HCT116 (cell line): ENCODE measurements at regions not wholly inside any gene's neighbourhood (a gene's known extent, or its start where the extent isn't known, plus 50 kb on each side); places are given as distances from the start of the nearest gene placed in this dataset.

Source experiments
- ATAC-seq: fragments of 200-7000 bp; cut with Tn5 transposase; 2 replicates; pipeline ENCODE4 v1.9.1; 2020; ENCODE audit warnings: mild to moderate bottlenecking, moderate library complexity
- BruUV-seq: library from RNA; stranded (reverse); fragments of 400-500 nt; replicated peaks from 2 replicates; lab custom pipeline; 2021; lab: Mats Ljungman, UMichigan
- CTCF ChIA-PET: fragments of 300-600 bp; sonication (Branson Sonifier 250); formaldehyde crosslinking; loops from one replicate; lab custom pipeline; 2021; ENCODE audit warnings: antibody characterized with exemption; lab: Charles Lee
- POLR2A ChIA-PET: fragments of 300-600, 350-600 bp; sonication (Branson Sonifier 250); formaldehyde crosslinking; loops from one replicate; lab custom pipeline; 2021; ENCODE audit warnings: antibody characterized with exemption; lab: Charles Lee
- RAD21 ChIA-PET, 2 experiments: fragments of 300-600 bp; sonication (Branson Sonifier 250); formaldehyde crosslinking; loops; one replicate each; lab custom pipeline; 2023; ENCODE audit warnings: low total read pairs in 2 of 2; ENCODE audit not compliant: uncharacterized antibody in 2 of 2, unreplicated experiment in 2 of 2, low non-redundant PET in 1 of 2; lab: Charles Lee
- DNase-seq: peaks from one replicate; pipeline ENCODE4 v3.0.0-alpha.2; 2010; ENCODE audit warnings: low read depth, low spot score
- H2AFZ ChIP-seq: fragments of 200-600 bp; shearing (Covaris generic), sonication (generic); 2 replicates; pipeline ENCODE4 v1.6.1; 2017; ENCODE audit warnings: low read depth, mixed run types, mixed read lengths, antibody characterized with exemption, low read length; ENCODE audit not compliant: poor library complexity, severe bottlenecking
- H3K27ac ChIP-seq: 2 replicates; pipeline ENCODE4 v1.5.1; 2012; ENCODE audit warnings: low read depth, low read length
- H3K27me3 ChIP-seq: fragments of 200-600 bp; sonication (generic); 2 replicates; pipeline ENCODE4 v1.6.1; 2016; ENCODE audit warnings: mixed run types, low read length, mixed read lengths; ENCODE audit not compliant: insufficient read depth
- H3K36me3 ChIP-seq, 2 experiments: fragments of 200-500 bp in 1 of 2; fragments of 200-600 bp in 1 of 2; sonication (Bioruptor generic) in 1 of 2; sonication (generic) in 1 of 2; 2 replicates each; pipeline versions ENCODE4 v1.5.1 to v1.6.1; 2014 to 2016; ENCODE audit warnings: low read length in 2 of 2, inconsistent platforms in 1 of 2, mixed read lengths in 1 of 2, mixed run types in 1 of 2; ENCODE audit not compliant: insufficient read depth in 2 of 2, control insufficient read depth in 1 of 2
- H3K4me1 ChIP-seq, 2 experiments: fragments of 200-600 bp in 1 of 2; sonication (generic) in 1 of 2; 2 replicates each; pipeline versions ENCODE4 v1.5.1 to v1.6.1; 2012 to 2017; ENCODE audit warnings: low read length in 2 of 2, inconsistent platforms in 1 of 2, mild to moderate bottlenecking in 1 of 2, mixed read lengths in 1 of 2, mixed run types in 1 of 2, moderate library complexity in 1 of 2; ENCODE audit not compliant: insufficient read depth in 2 of 2, control insufficient read depth in 1 of 2
- H3K4me2 ChIP-seq: fragments of 200-600 bp; sonication (generic); 2 replicates; pipeline ENCODE4 v1.6.1; 2017; ENCODE audit warnings: mixed run types, low read length, mixed read lengths
- H3K4me3 ChIP-seq, 2 experiments: fragments of 200-600 bp in 1 of 2; sonication (generic) in 1 of 2; replicated peaks in 1 of 2; 2 replicates each; pipeline ENCODE4 v1.5.1; 2011 to 2016; ENCODE audit warnings: low read length in 2 of 2, control low read depth in 1 of 2, low read depth in 1 of 2, mild to moderate bottlenecking in 1 of 2, mixed read lengths in 1 of 2, mixed run types in 1 of 2
- H3K79me2 ChIP-seq: fragments of 200-600 bp; sonication (generic); 2 replicates; pipeline ENCODE4 v1.6.1; 2017; ENCODE audit warnings: mild to moderate bottlenecking, mixed run types, low read length, moderate library complexity, mixed read lengths; ENCODE audit not compliant: insufficient read depth
- H3K9ac ChIP-seq: fragments of 200-600 bp; sonication (generic); 2 replicates; pipeline ENCODE4 v1.6.1; 2016; ENCODE audit warnings: low read length, mixed read lengths
- H3K9me2 ChIP-seq: fragments of 200-600 bp; sonication (generic), shearing (Covaris generic); 2 replicates; pipeline ENCODE4 v1.6.1; 2017; ENCODE audit warnings: mixed run types, mild to moderate bottlenecking, moderate library complexity; ENCODE audit not compliant: insufficient read depth
- H3K9me3 ChIP-seq, 2 experiments: fragments of 200-500 bp in 1 of 2; fragments of 200-600 bp in 1 of 2; sonication (Bioruptor generic) in 1 of 2; sonication (generic) in 1 of 2; 2 replicates each; pipeline ENCODE4 v1.6.1; 2014 to 2017; ENCODE audit warnings: low read length in 2 of 2, mixed read lengths in 2 of 2, inconsistent platforms in 1 of 2, low read depth in 1 of 2, mild to moderate bottlenecking in 1 of 2, mixed run types in 1 of 2, moderate library complexity in 1 of 2; ENCODE audit not compliant: control insufficient read depth in 1 of 2, insufficient read depth in 1 of 2
- H4K20me1 ChIP-seq: fragments of 200-600 bp; sonication (generic), shearing (Covaris generic); 2 replicates; pipeline ENCODE4 v1.6.1; 2017; ENCODE audit warnings: mixed run types, mild to moderate bottlenecking, moderate library complexity; ENCODE audit not compliant: insufficient read depth
- ATF3 ChIP-seq: IDR thresholded peaks from 2 replicates; pipeline ENCODE4 v1.6.1; 2012
- CTCF ChIP-seq, 3 experiments: fragments of 200-600 bp in 1 of 3; sonication (generic) in 1 of 3; IDR thresholded peaks in 2 of 3; conservative IDR thresholded peaks in 1 of 3; 2 replicates each; pipeline ENCODE4 v1.5.1; 2012 to 2017; ENCODE audit warnings: low read depth in 2 of 3, low read length in 2 of 3, antibody characterized with exemption in 1 of 3, borderline replicate concordance in 1 of 3, control low read depth in 1 of 3, mild to moderate bottlenecking in 1 of 3, mixed read lengths in 1 of 3, mixed run types in 1 of 3, moderate library complexity in 1 of 3; ENCODE audit not compliant: insufficient read depth in 1 of 3
- EGR1 ChIP-seq: IDR thresholded peaks from 2 replicates; pipeline ENCODE4 v1.6.1; 2012; ENCODE audit warnings: low read depth
- EZH2 ChIP-seq: fragments of 200-600 bp; sonication (generic); IDR thresholded peaks from 2 replicates; pipeline ENCODE4 v1.6.1; 2017; ENCODE audit warnings: antibody characterized with exemption, mixed run types
- EZH2phosphoT487 ChIP-seq: fragments of 200-600 bp; IDR thresholded peaks from 2 replicates; pipeline ENCODE4 v1.6.1; 2018; ENCODE audit warnings: antibody characterized with exemption, borderline replicate concordance
- MAX ChIP-seq: IDR thresholded peaks from 2 replicates; pipeline ENCODE4 v1.6.1; 2012
- SP1 ChIP-seq: IDR thresholded peaks from 2 replicates; pipeline ENCODE4 v1.6.1; 2012; ENCODE audit warnings: low read depth
- SRF ChIP-seq: IDR thresholded peaks from 2 replicates; pipeline ENCODE4 v1.6.1; 2012; ENCODE audit warnings: low read depth
- TCF7L2 ChIP-seq: IDR thresholded peaks from 2 replicates; pipeline ENCODE4 v1.7.0; 2011; ENCODE audit warnings: borderline replicate concordance, inconsistent platforms; ENCODE audit not compliant: insufficient read depth, insufficient read length; ENCODE audit errors: extremely low read depth
- YY1 ChIP-seq: IDR thresholded peaks from 2 replicates; pipeline ENCODE4 v1.6.1; 2011; ENCODE audit warnings: low read length, low read depth, moderate library complexity, mild to moderate bottlenecking; ENCODE audit not compliant: insufficient replicate concordance; ENCODE audit errors: extremely low read depth
- ZFX ChIP-seq: fragments of 450-650 bp; IDR thresholded peaks from 2 replicates; pipeline ENCODE4 v1.6.1; 2017
- intact Hi-C: fragments of 100-400 bp; cut with micrococcal nuclease; formaldehyde crosslinking; loops from 2 replicates; pipeline ENCODE4 v1.10.0; 2022

- Histone ChIP-seq H3K9me2 (no peaks in the 10 kb centered on the region), H3K36me3 (no peaks in the 10 kb centered on the region), H3K79me2 (no peaks in the 10 kb centered on the region), H3K4me3 (no peak overlapping the region), H3K9ac (no peak overlapping the region), H3K4me1 (no peaks in the 10 kb centered on the region), H3K9me3 (no peaks in the 10 kb centered on the region), H3K27ac (no peak overlapping the region), H4K20me1 (no peaks in the 10 kb centered on the region), H3K4me2 (no peak overlapping the region), H3K27me3 (no peaks in the 10 kb centered on the region), H2AFZ (no peak overlapping the region)
- RAD21 ChIA-PET, result no interaction called here
- no TSS peak for BruUV-seq
- TF ChIP-seq YY1 (no peak), TCF7L2 (no peak), ZFX (no peak), EGR1 (no peak), EZH2 (no peak), ATF3 (no peak), MAX (no peak)
- CTCF ChIA-PET, result no interaction called here
- POLR2A ChIA-PET, result no interaction called here
- ATAC-seq, result no peak
- intact Hi-C loops, result no loop called here
- DNase-seq, result no peak
Observed at GRCh38 chr4:121221608-121222007, 57.5 kb upstream of the TNIP3 start.

GRCh38 chr4:121221201-121221600 lies 57.1 kb upstream of the TNIP3 start:
- ChIA-PET RAD21 (no interaction called here), POLR2A (no interaction called here), CTCF (no interaction called here)
- TF ChIP-seq MAX (no peak), CTCF (IDR thresholded peaks at IDR 0.05 in 2 of 3, conservative IDR thresholded peaks at IDR 0.05 in 1 of 3; ENCODE audit: borderline replicate concordance in 1 of 3, insufficient read depth in 1 of 3, low read depth in 2 of 3, low read length in 2 of 3) (no peak), EZH2phosphoT487 (no peak), YY1 (no peak), SRF (no peak), SP1 (no peak), EZH2 (no peak)
- Histone ChIP-seq H3K27me3 (no peaks in the 10 kb centered on the region), H3K9ac (no peak overlapping the region), H3K27ac (no peak overlapping the region), H3K9me3 (no peaks in the 10 kb centered on the region), H3K4me2 (no peak overlapping the region), H4K20me1 (no peaks in the 10 kb centered on the region), H3K36me3 (no peaks in the 10 kb centered on the region), H3K4me3 (no peak overlapping the region), H2AFZ (no peak overlapping the region), H3K79me2 (no peaks in the 10 kb centered on the region), H3K9me2 (no peaks in the 10 kb centered on the region), H3K4me1 (no peaks in the 10 kb centered on the region)
- no peak for DNase-seq
- no peak for ATAC-seq
- intact Hi-C loops, result no loop called here
- BruUV-seq, result no TSS peak
